OCI-M2 (cell line): ENCODE measurements at regions not wholly inside any gene's neighbourhood (a gene's known extent, or its start where the extent isn't known, plus 50 kb on each side); places are given as distances from the start of the nearest gene placed in this dataset.

ENCODE experiments used
- DNase-seq: peaks from one replicate; lab custom pipeline; 2025; ENCODE audit not compliant: unreplicated experiment; lab: John Stamatoyannopoulos, UW

DNA sequence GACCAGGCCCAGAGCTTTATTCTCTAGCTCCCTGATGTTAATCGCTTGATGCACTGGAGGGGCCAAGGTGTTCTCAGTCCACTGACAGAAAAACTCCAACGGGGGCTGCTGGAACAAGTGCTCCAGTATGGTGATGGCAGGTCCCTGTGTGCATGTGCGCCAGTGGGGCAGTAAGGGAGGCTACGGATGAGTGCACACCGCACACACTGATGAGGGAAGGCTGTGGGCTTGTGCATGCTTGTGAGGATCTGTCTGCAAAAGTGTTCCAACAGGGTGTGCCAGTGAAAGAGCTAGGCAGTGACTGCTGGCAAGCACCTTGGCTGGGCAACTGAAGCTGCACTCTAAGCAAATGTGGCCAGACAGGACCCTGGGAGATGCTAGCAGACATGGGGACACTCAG, 229.7 kb upstream of the FOXG1 start:
- no peak for DNase-seq

DNA sequence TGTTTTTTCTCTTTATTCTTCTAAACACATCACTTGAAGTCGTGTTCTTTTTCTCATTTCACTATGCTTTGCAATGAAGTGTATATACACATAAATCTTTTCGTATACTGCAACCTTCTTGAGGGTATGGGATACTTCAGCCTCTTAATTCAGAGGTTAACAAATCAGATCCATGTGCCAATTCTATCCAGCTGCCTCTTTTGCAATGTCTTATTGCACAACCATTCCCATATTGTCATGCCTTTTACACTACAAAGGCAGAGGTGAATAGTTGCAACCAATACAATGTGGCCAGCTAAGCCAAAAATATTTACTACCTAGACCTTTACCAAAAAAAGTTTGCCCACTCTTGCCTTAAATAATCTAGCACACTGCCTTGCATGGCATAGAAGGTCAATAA, 224.5 kb upstream of the FOXG1 start:
- DNase-seq: no peak

DNA sequence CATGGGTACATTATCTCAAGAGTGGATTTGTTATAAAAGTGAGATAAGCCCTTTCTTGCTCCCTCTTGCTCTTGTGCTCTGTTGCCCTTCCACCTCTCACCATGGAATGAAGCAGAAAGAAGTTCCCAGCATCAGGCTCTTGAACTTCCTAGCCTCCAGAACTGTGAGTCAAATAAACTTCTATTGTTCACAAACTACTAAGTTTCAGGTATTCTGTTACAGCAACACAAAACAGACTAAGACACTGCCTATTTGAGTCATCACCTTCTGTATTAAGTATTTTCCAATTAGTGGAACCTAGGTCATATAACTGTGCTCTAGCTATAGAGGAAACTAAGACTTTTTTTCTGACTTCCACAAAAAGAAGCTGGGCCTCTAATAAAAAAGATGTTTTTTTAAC, 201.2 kb upstream of the FOXG1 start:
- no peak for DNase-seq

DNA sequence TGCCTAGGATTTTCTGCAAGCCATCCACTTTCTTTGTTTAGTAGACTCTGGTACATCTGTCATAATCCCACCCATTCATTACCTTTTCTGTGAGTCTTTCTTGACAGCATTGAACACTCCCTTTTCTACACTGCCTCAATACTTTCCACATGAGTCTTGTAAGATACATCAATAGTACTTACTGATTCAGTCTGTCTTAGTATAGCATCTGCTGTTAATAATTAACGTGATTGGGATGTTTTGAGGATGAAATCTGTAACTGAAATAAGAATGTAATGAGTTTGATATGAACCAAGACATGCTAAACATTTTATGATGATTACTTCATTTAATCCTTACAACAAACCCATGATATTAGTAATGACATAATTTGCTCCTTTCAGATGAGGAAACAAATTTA, 196.2 kb upstream of the FOXG1 start:
- no peak for DNase-seq

DNA sequence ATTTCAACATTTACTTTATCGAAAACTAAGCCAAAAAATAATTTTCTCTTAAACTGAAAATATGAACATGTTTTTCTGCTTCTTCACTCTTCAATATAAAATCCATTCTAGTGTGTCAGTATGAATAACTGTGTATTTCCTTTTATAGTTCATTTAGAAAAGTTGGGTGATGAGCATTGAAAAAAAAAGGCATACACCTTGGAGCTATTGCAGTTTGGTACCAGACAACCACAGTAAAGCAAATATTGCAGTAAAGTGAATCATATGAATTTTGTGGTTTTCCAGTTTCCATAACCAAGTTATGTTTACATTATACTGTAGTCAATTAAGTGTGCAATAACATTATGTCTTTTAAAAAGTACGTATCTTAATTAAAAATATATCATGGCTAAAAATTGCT, 195.0 kb upstream of the FOXG1 start:
- no peak for DNase-seq

DNA sequence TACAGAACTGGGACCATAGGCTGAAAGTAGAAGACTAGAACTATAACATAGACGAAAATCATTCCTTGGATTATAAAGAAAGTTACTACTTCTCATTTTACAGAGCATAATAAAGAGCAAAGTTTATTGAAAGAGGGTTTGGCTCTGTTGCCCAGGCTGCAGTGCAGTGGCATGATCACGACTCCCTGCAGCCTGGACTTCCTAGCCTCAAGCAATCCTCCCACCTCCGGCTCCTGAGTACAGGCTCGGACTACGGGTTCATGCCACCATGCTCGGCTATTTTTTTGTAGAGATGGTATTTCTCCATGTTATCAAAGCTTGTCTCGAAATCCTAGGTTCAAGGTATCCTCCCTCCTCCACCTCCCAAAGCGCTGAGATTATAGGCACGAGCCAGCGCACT, 190.1 kb upstream of the FOXG1 start:
- no peak for DNase-seq

DNA sequence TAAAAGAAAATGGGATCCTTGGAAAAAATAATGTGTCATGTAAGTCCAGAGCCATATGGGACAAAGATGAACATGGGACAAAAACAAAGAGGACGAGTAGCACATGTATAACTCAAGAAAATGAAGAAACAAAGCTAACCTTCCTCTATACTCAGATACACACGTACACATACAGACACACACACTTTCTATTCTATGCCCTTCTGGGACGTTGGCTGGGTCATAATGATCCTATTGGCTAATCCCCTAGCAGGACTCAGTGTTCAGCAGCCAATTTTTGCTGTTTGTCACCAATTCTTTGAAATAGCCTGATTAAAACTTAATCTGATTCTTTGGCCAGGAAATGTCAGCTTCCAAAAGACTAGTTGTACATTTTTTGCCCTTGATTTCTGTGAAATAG, 189.4 kb upstream of the FOXG1 start:
- DNase-seq: no peak

DNA sequence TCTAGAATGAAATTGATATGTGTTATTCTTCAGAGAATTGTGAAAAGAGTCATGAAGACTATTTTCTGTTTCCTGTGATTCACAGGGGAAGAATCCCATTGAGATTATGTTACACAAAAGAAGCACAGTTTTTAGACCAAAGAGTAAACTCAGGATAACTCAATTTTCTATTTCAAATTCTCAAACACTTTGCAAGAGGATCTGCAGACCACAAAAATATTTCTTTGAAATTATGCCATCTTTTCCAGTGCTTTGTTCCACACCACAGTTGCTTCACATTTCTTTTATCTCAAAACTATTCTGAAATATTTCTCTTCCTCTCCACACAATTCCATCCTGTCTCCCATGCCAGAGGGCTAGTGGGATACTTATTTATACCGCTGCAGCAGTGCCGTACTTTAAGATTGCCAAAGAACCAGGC, 188.9 kb upstream of the FOXG1 start:
- no peak for DNase-seq

DNA sequence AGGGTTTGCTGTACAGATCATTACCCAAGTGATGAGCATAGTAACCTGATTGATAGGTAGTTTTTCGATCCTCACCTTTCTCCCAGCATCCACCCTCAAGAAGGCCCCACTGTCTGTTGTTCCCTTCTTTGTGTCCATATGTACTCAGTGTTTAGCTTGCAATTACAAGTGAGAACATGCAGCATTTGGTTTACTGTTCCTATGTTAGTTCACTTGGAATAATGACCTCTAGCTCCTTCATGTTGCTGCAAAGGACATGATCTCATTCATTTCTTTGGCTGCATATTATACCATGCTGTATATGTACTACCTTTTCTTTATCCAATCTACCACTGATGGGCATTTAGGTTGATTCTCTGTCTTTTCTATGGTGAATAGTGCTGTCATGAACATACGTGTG, 181.6 kb upstream of the FOXG1 start:
- DNase-seq: no peak

DNA sequence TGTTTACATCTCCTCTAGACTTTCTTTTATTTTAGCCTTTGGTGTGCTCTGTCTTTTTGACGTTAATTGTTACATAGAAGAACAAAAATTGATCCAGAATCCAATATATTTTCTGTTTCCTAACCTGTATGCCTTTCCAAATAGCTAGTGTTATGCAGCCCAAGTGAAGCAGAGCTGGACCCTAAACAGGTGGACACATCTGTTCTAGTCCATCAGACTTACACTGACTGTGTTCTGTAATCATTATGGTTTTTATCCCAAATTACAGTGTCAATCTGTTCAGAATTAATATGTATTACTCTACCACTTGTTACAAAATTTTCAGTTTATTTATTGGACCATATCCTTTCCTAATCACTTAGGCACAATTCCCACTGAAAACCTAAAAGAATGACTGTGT, 176.8 kb upstream of the FOXG1 start:
- DNase-seq: no peak

DNA sequence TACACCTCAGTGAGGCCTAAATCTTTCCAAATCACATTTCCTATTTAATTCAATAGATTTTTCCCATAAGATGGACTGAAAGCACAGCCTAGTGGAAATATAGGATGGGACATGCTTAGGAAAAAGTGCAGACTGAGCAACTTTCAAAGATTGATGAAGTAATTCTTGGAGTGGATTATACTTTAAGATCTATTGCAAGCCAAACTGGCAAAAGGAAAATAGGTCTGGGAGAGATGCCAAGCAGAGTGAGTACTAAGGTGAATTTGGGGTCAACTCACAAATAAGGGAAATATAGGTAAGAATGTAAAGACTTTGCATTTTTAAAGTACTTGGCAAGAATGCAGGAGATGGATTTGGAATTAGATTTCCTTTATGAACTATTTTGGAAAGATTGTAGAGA, 170.2 kb upstream of the FOXG1 start:
- DNase-seq: no peak

DNA sequence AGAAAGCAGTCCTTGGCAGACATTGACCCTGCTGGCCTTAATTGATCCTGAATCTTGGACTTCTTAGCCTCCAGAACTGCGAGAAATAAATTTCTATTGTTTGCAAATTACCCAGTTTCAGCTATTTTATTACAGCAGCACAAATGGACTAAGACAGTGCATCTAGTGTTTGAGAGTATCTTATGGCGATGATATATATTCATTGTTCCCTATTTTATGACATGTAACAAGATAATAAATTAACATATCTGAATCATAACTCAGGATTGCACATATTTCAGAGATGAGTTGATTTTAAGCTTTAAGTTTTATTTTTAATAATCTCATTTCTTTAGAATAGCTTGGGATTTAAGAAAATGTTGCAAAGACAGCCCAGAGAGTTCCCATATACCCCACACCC, 167.4 kb upstream of the FOXG1 start:
- DNase-seq: no peak

DNA sequence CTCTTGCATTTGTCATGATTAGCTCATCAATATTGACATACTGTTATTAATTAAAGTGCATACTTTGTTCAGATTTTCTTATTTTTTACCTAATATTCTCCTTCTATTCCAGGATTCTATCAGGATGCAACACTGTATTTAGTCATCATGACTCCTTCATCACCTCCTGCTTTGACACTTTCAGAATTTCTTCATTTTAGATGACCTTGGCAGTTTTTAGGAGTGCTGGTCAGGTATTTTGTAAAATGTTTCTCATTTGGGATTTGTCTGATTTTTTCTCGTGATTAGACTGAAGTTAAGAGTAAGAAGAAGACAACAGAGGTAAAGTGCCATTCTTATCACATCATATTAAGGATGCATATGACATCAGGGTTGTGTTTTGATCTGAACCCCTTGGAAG, 167.0 kb upstream of the FOXG1 start:
- DNase-seq: no peak

DNA sequence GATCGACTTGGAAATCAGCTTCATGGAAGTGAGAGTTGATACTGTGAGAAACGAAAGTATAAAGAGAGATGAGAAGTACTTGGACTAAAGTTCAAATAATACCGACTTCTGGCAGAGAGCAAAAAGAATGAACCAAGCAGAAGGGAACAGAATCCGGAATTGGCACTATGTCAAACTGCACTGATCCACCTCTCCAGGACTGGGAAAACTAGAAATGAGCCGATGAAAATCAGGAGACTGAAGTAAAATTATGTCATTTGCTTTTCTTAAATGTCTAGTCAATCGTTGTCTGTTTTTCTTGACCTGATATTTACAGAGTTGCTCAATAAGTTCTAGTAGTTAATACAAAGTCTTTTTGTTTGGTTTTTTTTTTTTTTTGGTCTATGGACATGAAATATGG, 163.0 kb upstream of the FOXG1 start:
- no peak for DNase-seq

DNA sequence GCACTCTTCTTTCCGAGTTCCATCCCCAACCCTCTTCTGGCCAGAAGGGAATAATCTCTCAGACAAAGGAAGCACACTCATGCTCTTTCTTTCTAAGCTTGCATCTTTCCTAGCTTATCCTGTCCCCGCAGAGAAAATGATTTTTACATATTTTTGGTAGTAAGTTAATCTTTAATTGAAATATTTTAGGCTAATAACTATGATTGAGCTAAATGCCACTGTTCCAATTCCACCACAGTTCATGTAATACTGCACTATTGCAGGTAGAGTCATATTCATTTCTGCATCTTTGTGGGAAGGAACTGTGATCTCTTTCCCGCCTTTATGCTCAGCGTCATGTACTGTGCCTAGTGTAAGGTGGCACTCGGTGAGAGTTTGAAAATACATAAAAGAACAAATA, 158.9 kb upstream of the FOXG1 start:
- DNase-seq: no peak

DNA sequence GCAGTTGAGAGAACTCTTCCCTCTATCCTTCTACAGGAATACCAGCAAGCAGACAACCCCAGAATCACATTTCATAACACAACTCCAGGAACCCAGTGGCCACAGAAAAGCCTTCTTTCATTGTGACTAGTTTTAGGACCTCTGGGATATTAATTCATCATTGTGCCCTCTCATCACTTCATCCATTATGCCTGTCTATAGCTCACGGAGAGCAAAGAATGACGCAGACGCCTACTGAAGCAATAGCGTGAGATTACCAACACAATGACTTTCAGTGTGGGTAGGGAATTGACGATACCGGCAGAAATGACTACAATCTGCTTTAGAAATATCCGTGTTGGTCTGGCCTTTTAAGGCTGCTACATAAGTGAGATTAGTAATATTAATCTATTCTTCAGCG, 158.1 kb upstream of the FOXG1 start:
- DNase-seq: no peak

DNA sequence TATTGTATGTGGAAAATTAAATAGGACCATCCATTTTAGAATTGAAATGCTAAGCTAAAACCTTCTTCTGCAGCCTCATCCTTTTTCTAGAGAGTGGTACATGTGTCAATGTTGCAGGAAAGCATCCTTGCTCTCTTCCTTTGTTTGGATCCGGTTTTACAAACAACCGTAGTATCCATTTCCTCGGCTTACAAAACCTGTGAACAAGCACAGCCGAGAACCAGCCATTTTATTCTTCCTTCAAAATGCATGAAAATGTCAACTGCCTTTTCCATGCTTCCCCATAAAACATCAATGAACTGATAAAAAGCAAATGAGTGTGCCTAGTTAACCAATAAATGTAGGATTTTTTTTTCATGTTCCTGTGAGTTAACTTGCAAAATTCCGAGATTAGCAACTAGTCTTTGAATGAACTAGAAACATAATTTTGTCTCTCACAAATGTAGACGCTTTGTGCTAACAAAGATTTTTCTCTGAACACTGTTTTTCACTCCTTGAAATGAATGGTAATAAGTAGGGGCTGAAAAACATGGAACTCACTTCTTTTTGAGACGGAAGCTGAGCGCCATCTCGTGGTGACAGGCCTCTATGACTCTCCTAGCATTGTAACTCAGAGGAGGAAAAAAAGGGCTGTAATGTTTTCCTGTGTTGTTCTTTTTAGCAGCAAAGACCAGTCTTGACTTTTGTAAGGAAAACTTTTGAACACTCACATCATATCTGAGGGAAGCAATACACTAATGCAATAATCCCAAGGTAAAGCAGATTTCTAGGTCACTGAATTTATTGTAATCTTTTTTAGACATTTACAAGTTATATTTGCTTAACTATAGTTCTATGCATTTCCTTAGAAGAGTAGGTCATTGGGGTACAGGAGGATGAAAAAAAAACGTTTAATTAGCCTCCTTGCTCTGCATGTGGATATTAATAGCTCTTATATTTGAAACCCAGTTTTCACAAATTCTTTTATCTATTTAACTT, 157.4 kb upstream of the FOXG1 start:
- peak; percentile 47 for DNase-seq

DNA sequence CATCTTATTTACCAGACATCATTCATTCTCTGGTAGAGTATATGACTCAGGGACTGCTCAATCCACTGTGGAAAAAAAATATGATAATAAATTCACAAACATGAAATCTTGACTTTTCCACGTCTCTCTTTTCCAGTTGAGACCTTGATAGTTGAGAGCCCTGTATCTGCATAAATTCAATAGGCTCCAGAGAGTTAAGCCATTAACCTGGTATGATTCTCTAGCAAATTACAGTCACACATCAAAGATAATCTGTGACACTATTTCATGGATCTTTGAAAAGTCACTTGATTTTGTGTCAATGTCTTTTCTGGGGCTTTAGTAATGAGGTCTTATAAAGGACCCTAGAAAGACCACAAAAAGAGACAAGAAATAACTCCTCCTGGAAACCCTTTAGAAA, 154.2 kb upstream of the FOXG1 start:
- DNase-seq: no peak

DNA sequence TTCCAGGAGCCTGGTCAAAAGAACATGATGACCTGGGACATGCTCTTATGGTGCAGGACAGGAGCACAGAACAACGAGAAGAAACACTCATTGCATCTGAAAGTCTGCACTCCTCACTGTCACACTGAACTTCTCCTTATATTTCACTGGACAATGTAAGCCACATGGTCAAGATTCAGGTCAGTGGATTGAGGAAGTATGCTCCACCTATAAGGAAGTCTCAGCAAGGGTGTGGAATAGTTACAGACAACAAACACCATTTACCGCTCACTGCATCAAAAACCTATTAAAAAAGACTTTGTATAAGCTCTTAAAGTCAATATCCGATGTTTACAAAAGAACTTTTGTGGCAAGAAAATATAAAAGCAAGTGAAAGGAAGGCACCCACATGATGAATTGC, 153.1 kb upstream of the FOXG1 start:
- DNase-seq: no peak

DNA sequence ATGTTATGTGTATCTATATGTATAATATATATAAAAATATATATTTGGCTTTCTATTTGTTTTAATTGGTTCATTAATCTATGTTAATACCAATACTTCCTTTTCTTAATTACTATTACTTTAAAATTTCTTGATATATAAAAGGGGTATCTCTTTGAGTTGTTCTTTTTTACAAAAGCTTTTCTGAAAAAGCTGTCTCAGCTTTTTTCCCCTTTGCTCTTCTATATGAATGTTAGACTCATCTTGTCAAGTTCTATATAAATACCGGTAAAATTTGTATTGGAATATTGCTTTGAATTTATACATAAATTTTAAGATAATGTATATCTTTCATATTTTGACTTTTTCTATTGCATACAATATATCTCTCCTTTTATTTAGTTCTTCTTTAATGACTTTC, 139.8 kb upstream of the FOXG1 start:
- DNase-seq: no peak

DNA sequence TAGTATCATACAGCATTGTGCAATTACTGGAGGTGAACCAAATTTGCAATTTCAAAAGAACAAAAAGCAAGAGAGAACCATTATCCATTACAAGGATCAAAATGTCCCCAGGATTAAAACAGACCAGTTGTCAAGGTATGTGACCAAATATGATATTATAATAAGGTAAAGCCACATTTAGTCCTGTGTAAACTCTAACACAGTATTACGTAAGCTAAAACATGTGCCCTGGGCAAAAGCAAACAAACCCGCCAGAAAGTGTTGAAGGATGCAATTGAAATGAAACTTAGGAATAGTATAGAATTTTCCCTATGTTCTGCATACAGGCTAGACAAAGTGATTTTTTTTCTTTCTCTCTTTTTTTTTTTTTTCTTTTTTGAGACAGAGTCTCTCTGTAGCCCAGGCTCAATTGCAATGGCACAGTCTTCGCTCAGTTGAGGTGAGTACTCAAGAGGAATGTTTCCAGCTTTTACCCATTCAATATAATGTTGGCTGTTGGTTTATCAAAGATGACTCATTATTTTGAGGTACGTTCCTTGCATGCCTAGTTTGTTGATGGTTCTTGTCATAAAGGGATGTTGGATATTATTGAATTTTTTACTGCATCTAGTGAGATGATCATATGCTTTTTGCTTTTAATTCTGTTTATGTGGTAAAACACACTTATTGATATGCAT, 137.1 kb upstream of the FOXG1 start:
- DNase-seq: no peak

DNA sequence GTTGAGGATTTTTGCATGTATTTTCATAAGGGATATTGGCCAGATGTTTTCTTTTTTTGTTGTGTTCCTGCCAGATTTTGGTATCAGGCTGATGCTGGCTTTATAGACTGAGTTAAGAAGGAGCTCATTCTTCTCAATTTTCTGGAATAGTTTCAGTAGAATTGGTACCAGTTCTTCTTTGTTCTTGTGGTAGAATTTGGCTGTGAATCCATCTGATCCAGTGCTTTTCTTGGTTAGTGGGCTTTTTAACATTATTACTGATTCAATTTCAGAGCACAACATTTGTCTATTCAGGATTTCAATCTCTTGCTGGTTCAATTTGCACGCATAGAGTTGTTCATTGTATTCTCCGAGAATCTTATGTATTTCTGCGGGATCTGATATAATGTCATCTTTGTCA, 136.5 kb upstream of the FOXG1 start:
- DNase-seq: no peak

DNA sequence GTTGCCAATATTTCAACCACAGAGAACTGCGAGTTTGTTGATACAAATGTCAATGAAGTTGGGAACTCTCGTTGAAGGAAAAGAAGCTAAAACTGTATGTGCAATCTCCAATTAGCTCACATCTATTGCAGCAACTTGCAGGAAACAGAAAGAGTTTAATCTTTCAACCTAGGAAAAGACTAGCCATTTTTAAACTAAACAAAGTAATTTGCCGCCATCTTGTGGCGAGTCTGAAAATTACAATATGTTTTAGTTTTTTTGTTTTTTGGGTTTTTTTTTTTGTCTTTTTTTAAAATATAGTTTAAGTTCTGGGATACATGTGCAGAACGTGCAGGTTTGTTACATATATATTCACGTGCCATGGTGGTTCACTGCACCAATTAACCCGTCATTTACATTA, 131.2 kb upstream of the FOXG1 start:
- peak; percentile 12 for DNase-seq
